ENCODE measurements at regions not wholly inside any gene's neighbourhood (a gene's known extent, or its start where the extent isn't known, plus 50 kb on each side); places are given as distances from the start of the nearest gene placed in this dataset.

GRCh38 chr13:55869648-55870047 is 1271.1 kb upstream of the PRR20A start:
- DNase-seq (ENCODE audit: insufficient read length, low spot score, missing footprints): no peak
- Histone ChIP-seq H3K4me3 (ENCODE audit: insufficient read depth, low read length) (no peak overlapping the region), H3K36me3 (ENCODE audit: insufficient read depth, low read length) (no peaks in the 10 kb centered on the region), H3K4me1 (ENCODE audit: insufficient read depth, low read length) (no peaks in the 10 kb centered on the region), H3K9me3 (ENCODE audit: low read depth, low read length) (peaks cover 8% of the 10 kb centered on the region), H3K79me2 (ENCODE audit: insufficient read depth, low read length) (no peaks in the 10 kb centered on the region), H3K4me2 (ENCODE audit: insufficient read depth, low read length) (no peak overlapping the region), H4K20me1 (ENCODE audit: insufficient read depth, low read length) (no peaks in the 10 kb centered on the region), H3K27ac (ENCODE audit: low read depth, low read length) (no peak overlapping the region), H3K27me3 (ENCODE audit: insufficient read depth, low read length) (no peaks in the 10 kb centered on the region), H2AFZ (ENCODE audit: low read length) (no peak overlapping the region)
- no peak for TF ChIP-seq CTCF (IDR thresholded peaks at IDR 0.05; ENCODE audit: extremely low read depth, low read depth, low read length)

- Histone ChIP-seq H3K4me2 (ENCODE audit: insufficient read depth, low read length) (no peak overlapping the region), H3K79me2 (ENCODE audit: insufficient read depth, low read length) (no peaks in the 10 kb centered on the region), H4K20me1 (ENCODE audit: insufficient read depth, low read length) (no peaks in the 10 kb centered on the region), H3K27me3 (ENCODE audit: insufficient read depth, low read length) (no peaks in the 10 kb centered on the region), H3K27ac (ENCODE audit: low read depth, low read length) (no peak overlapping the region), H3K36me3 (ENCODE audit: insufficient read depth, low read length) (no peaks in the 10 kb centered on the region), H2AFZ (ENCODE audit: low read length) (no peak overlapping the region), H3K9me3 (ENCODE audit: low read depth, low read length) (no peaks in the 10 kb centered on the region), H3K4me3 (ENCODE audit: insufficient read depth, low read length) (no peak overlapping the region), H3K4me1 (ENCODE audit: insufficient read depth, low read length) (no peaks in the 10 kb centered on the region)
- no peak for DNase-seq (ENCODE audit: insufficient read length, low spot score, missing footprints)
- no peak for TF ChIP-seq CTCF (IDR thresholded peaks at IDR 0.05; ENCODE audit: extremely low read depth, low read depth, low read length)
These were observed 1253.2 kb upstream of the PRR20A start for GRCh38 chr13:55887561-55887960.

- TF ChIP-seq CTCF (IDR thresholded peaks at IDR 0.05; ENCODE audit: extremely low read depth, low read depth, low read length): no peak
- no peaks in the 10 kb centered on the region for H3K36me3 ChIP-seq (ENCODE audit: insufficient read depth, low read length)
- H4K20me1 ChIP-seq (ENCODE audit: insufficient read depth, low read length): no peaks in the 10 kb centered on the region
- H3K27ac ChIP-seq (ENCODE audit: low read depth, low read length): no peak overlapping the region
- no peaks in the 10 kb centered on the region for H3K9me3 ChIP-seq (ENCODE audit: low read depth, low read length)
- no peak overlapping the region for H3K4me3 ChIP-seq (ENCODE audit: insufficient read depth, low read length)
- H2AFZ ChIP-seq (ENCODE audit: low read length): no peak overlapping the region
- no peaks in the 10 kb centered on the region for H3K27me3 ChIP-seq (ENCODE audit: insufficient read depth, low read length)
- no peak overlapping the region for H3K4me2 ChIP-seq (ENCODE audit: insufficient read depth, low read length)
- H3K79me2 ChIP-seq (ENCODE audit: insufficient read depth, low read length): no peaks in the 10 kb centered on the region
- H3K4me1 ChIP-seq (ENCODE audit: insufficient read depth, low read length): no peaks in the 10 kb centered on the region
- no peak for DNase-seq (ENCODE audit: insufficient read length, low spot score, missing footprints)
These were observed 1247.2 kb upstream of the PRR20A start for GRCh38 chr13:55893540-55893939.

- H3K4me3 ChIP-seq (ENCODE audit: insufficient read depth, low read length): no peak overlapping the region
- H3K36me3 ChIP-seq (ENCODE audit: insufficient read depth, low read length): no peaks in the 10 kb centered on the region
- no peaks in the 10 kb centered on the region for H4K20me1 ChIP-seq (ENCODE audit: insufficient read depth, low read length)
- H3K27ac ChIP-seq (ENCODE audit: low read depth, low read length): no peak overlapping the region
- no peaks in the 10 kb centered on the region for H3K79me2 ChIP-seq (ENCODE audit: insufficient read depth, low read length)
- no peak overlapping the region for H3K4me2 ChIP-seq (ENCODE audit: insufficient read depth, low read length)
- H3K9me3 ChIP-seq (ENCODE audit: low read depth, low read length): peaks cover 2% of the 10 kb centered on the region
- no peak for TF ChIP-seq CTCF (IDR thresholded peaks at IDR 0.05; ENCODE audit: extremely low read depth, low read depth, low read length)
- H2AFZ ChIP-seq (ENCODE audit: low read length): no peak overlapping the region
- no peak for DNase-seq (ENCODE audit: insufficient read length, low spot score, missing footprints)
- no peaks in the 10 kb centered on the region for H3K4me1 ChIP-seq (ENCODE audit: insufficient read depth, low read length)
- no peaks in the 10 kb centered on the region for H3K27me3 ChIP-seq (ENCODE audit: insufficient read depth, low read length)
These were observed 1203.5 kb upstream of the PRR20A start for GRCh38 chr13:55937180-55937579.

Data from osteoblast (primary cell).